ENCODE measurements at regions not wholly inside any gene's neighbourhood (a gene's known extent, or its start where the extent isn't known, plus 50 kb on each side); places are given as distances from the start of the nearest gene placed in this dataset.
A peak's percentile ranks its signal among the peaks of the same experiment; 100 is the strongest.

- DNase-seq (ENCODE audit: low read depth): no peak
Measured at GRCh38 chr1:13878021-13878420, 178.0 kb downstream of the PRDM2 start.

- no peak for DNase-seq (ENCODE audit: low read depth)
Measured at GRCh38 chr1:13878451-13878850, 178.5 kb downstream of the PRDM2 start.

GRCh38 chr1:13881385-13882088, 181.5 kb downstream of the PRDM2 start:
- DNase-seq (ENCODE audit: low read depth): no peak

- DNase-seq (ENCODE audit: low read depth): no peak
Measured at GRCh38 chr1:13888351-13888986, 188.5 kb downstream of the PRDM2 start.

GRCh38 chr1:13889495-13889894, 189.5 kb downstream of the PRDM2 start:
- DNase-seq (ENCODE audit: low read depth): no peak

- no peak for DNase-seq (ENCODE audit: low read depth)
Measured at GRCh38 chr1:13890766-13891165, 190.8 kb downstream of the PRDM2 start.

GRCh38 chr1:13892198-13892597, 192.2 kb downstream of the PRDM2 start:
- DNase-seq (ENCODE audit: low read depth): no peak

- DNase-seq (ENCODE audit: low read depth): no peak
Measured at GRCh38 chr1:13892671-13893325, 192.8 kb downstream of the PRDM2 start.

GRCh38 chr1:13893409-13893821, 193.4 kb downstream of the PRDM2 start:
- DNase-seq (ENCODE audit: low read depth): no peak

GRCh38 chr1:13896932-13897331, 196.9 kb downstream of the PRDM2 start:
- no peak for DNase-seq (ENCODE audit: low read depth)

GRCh38 chr1:13898406-13898805, 198.4 kb downstream of the PRDM2 start:
- DNase-seq (ENCODE audit: low read depth): no peak

- DNase-seq (ENCODE audit: low read depth): peak; percentile 3
Measured at GRCh38 chr1:13899856-13900255, 199.9 kb downstream of the PRDM2 start.

GRCh38 chr1:13900583-13900982, 200.6 kb downstream of the PRDM2 start:
- DNase-seq (ENCODE audit: low read depth): no peak

- DNase-seq (ENCODE audit: low read depth): no peak
Measured at GRCh38 chr1:13901039-13901438, 201.1 kb downstream of the PRDM2 start.

GRCh38 chr1:13901597-13901996, 201.6 kb downstream of the PRDM2 start:
- DNase-seq (ENCODE audit: low read depth): no peak

- no peak for DNase-seq (ENCODE audit: low read depth)
Measured at GRCh38 chr1:13908128-13908527, 208.1 kb downstream of the PRDM2 start.

- DNase-seq (ENCODE audit: low read depth): no peak
Measured at GRCh38 chr1:13911697-13912619, 212.0 kb downstream of the PRDM2 start.

GRCh38 chr1:13913396-13913795, 213.4 kb downstream of the PRDM2 start:
- no peak for DNase-seq (ENCODE audit: low read depth)

GRCh38 chr1:13916530-13916929, 216.5 kb downstream of the PRDM2 start:
- DNase-seq (ENCODE audit: low read depth): no peak

- DNase-seq (ENCODE audit: low read depth): no peak
Measured at GRCh38 chr1:13917607-13918006, 217.6 kb downstream of the PRDM2 start.

- no peak for DNase-seq (ENCODE audit: low read depth)
Measured at GRCh38 chr1:13918862-13919261, 218.9 kb downstream of the PRDM2 start.

- DNase-seq (ENCODE audit: low read depth): no peak
Measured at GRCh38 chr1:13921190-13921589, 221.2 kb downstream of the PRDM2 start.
